Erythroblast (primary cell): ENCODE measurements at regions not wholly inside any gene's neighbourhood (a gene's known extent, or its start where the extent isn't known, plus 50 kb on each side); places are given as distances from the start of the nearest gene placed in this dataset.

Experiments
- GATA1 ChIP-seq: IDR thresholded peaks from 2 replicates; pipeline ENCODE4 v1.6.1; 2011; ENCODE audit warnings: low read depth, mild to moderate bottlenecking, control low read depth, low read length, moderate library complexity
- POLR2A ChIP-seq: IDR thresholded peaks from 2 replicates; pipeline ENCODE4 v1.6.1; 2011; ENCODE audit warnings: mild to moderate bottlenecking, low read length

DNA sequence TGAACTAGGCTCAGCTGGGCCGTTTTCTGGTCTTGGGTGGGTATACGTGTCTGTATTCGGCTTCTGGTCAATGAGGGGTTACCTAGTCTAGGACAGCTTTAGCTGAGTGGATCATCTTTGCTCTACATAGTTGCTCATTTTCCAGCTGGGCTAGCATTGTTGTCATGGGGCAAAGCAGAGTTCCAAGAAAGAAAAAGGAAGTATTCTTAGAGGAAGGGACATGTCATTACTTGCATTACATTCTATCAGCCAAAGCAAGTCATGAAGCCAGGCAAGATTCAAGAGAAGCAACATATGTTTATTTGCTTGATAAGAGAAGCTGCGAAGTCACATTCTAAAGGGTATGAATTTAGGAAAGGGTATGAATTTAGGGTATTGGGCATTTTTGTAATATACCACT lies 396.5 kb downstream of the ZNF608 start:
- TF ChIP-seq POLR2A, result no peak
- no peak for TF ChIP-seq GATA1
